Stomach smooth muscle (tissue), 2 donors: ENCODE measurements at regions not wholly inside any gene's neighbourhood (a gene's known extent, or its start where the extent isn't known, plus 50 kb on each side); places are given as distances from the start of the nearest gene placed in this dataset.

Source experiments
- H3K27ac ChIP-seq: one replicate; pipeline ENCODE4 v1.7.0; 2013; ENCODE audit warnings: mild to moderate bottlenecking, low read length, inconsistent platforms
- H3K27me3 ChIP-seq, 2 donors: one replicate each; pipeline ENCODE4 v1.7.0; 2013; ENCODE audit warnings: low read length in 2 of 2; ENCODE audit not compliant: insufficient read depth in 2 of 2, control insufficient read depth in 1 of 2
- H3K36me3 ChIP-seq, 2 donors: one replicate each; pipeline ENCODE4 v1.7.0; 2013; ENCODE audit warnings: low read length in 2 of 2; ENCODE audit not compliant: control insufficient read depth in 2 of 2, insufficient read depth in 2 of 2
- H3K4me1 ChIP-seq: one replicate; pipeline ENCODE4 v1.7.0; 2013; ENCODE audit warnings: low read length; ENCODE audit not compliant: control insufficient read depth, insufficient read depth
- H3K4me3 ChIP-seq, 2 donors: one replicate each; pipeline ENCODE4 v1.7.0; 2013; ENCODE audit warnings: low read length in 2 of 2
- H3K9ac ChIP-seq, 2 donors: one replicate each; pipeline ENCODE4 v1.7.0; 2013; ENCODE audit warnings: low read length in 2 of 2, mild to moderate bottlenecking in 1 of 2
- H3K9me3 ChIP-seq, 2 donors: one replicate each; pipeline ENCODE4 v1.7.0; 2013; ENCODE audit warnings: low read length in 2 of 2; ENCODE audit not compliant: control insufficient read depth in 2 of 2
- donor health status: healthy.
- donor health status: Pancreatic carcinoma.

DNA sequence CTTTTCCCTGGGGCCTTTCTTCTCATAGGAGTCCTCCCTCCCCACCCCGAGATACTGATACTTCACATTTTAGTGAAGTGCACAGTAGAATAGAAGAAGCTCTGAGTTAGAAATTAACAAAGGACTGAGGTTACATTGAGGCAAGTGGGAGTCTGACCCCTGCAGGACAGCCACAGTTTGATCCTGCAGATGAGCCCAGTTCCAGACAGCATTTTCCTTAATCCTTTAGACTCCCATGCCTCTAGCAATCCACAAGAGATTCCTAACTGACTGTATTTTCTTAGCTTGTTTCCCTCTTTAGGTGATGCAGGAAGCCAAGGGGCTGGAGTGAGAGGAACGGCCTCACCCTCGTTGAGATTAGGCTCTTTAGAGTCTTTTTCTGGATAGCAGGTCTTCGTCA is 204.0 kb downstream of the CYRIA start:
- H3K9me3 ChIP-seq = no peaks in the 10 kb centered on the region
- H3K9ac ChIP-seq = no peak overlapping the region
- H3K4me1 ChIP-seq = no peaks in the 10 kb centered on the region
- H3K4me3 ChIP-seq = no peak overlapping the region
- peaks cover 0 to 1% of the 10 kb centered on the region in 2 donors for H3K27me3 ChIP-seq
- no peak overlapping the region for H3K27ac ChIP-seq
- H3K36me3 ChIP-seq = no peaks in the 10 kb centered on the region

DNA sequence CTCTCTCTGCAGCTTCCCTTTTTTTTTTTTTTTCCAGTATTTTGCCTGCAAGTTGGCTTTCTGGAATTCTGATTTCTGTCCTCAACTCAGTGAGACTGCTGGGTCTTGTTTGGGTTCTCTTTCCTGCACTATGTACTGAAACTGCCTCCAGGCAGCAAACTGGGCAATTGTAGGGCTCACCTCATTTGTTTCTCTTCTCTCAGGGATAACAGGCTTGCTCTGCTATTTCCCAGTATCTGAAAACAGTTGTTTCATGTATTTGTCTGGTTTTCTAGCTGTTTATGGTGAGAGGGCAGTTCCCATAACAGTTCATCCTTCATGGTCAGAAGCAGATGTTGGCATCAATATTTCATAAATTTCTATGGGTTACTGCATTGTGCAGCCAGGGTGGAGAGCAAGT is 206.0 kb downstream of the CYRIA start:
- no peak overlapping the region for H3K4me3 ChIP-seq
- no peaks in the 10 kb centered on the region for H3K9me3 ChIP-seq
- H3K9ac ChIP-seq = no peak overlapping the region
- no peaks in the 10 kb centered on the region for H3K27me3 ChIP-seq
- H3K27ac ChIP-seq = no peak overlapping the region
- no peaks in the 10 kb centered on the region for H3K4me1 ChIP-seq
- no peaks in the 10 kb centered on the region for H3K36me3 ChIP-seq

DNA sequence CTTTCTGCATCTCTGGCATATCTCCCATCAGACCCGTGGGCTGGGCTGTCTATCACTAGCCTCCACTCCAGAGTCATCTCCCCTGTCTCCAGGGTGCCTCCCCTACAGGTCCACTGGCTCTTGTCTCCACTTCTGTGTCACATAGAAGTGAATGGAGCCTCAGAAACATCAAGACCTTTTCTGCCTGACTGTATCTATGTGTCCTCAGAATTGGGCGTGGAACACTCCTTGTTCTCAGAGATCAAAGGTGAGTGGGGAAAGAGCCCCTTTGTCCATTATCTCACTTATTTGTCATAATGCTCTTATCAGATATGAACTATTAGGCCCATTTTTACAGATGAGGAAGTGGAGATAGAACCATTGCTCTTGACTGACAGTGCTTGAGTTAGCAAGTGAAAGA is 211.0 kb downstream of the CYRIA start:
- Histone ChIP-seq H3K36me3 (no peaks in the 10 kb centered on the region), H3K4me3 (no peak overlapping the region), H3K9me3 (no peaks in the 10 kb centered on the region), H3K9ac (no peak overlapping the region), H3K4me1 (no peaks in the 10 kb centered on the region), H3K27ac (no peak overlapping the region), H3K27me3 (no peaks in the 10 kb centered on the region)

DNA sequence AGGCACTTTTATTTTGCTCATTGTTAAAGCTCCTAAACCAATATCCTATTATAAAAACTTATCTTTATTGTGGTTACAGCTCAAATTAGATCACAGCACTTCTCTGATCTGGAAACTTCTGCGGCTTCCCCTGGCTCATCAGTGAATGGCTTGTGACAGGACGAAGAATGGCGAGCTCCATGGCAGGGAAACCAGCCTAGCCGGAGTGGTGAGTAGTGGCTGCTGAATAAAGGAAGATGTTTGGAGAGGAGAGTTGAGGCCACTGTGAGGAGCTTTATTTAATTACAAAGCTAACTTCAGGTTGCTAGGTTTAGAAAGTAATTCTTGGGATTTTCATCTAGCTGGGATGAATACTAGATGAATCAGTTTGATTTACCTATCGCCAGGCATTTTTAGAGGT is 213.5 kb downstream of the CYRIA start:
- Histone ChIP-seq H3K9ac (no peak overlapping the region), H3K9me3 (no peaks in the 10 kb centered on the region), H3K27me3 (no peaks in the 10 kb centered on the region), H3K27ac (no peak overlapping the region), H3K36me3 (no peaks in the 10 kb centered on the region), H3K4me3 (no peak overlapping the region), H3K4me1 (no peaks in the 10 kb centered on the region)

DNA sequence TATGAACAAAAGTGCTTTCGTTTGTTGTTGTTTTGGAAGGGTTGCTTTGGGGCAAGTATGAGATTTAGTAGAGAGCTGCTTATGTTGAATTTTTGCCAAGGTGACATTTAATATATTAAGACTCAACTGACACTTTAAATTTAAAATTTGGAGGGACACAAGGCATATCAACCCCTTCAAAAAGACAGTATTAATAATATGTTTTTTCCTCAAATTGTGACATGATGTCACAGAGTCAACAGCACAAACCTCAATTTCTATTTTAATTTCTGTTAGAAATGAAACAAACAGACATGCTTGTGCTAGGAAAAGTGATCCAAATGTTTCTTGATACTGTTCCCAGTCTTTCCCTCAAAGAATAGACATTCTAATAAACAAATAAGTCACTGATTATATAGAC is 218.9 kb downstream of the CYRIA start:
- Histone ChIP-seq H3K4me3 (no peak overlapping the region), H3K27me3 (no peaks in the 10 kb centered on the region), H3K36me3 (no peaks in the 10 kb centered on the region), H3K9me3 (no peaks in the 10 kb centered on the region), H3K4me1 (no peaks in the 10 kb centered on the region), H3K27ac (no peak overlapping the region), H3K9ac (no peak overlapping the region)

DNA sequence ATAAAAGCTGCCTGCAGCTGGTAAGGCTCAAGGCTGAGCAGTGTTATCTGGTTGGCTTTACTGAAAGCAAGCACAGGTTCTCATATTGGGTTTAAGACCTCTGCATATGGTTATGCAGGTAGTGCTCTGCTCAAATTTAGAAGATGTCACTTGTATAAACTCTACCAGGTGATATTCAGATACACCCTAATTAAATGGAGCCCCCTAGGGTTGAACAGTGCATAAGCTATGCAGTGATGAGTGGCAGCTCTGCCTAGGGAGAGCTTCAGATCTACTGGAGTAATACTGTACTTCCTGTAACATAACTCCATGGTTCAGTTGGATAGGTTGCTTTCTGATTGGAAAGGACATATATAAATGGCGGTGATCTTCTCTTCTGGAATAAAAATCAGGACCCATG is 222.7 kb downstream of the CYRIA start:
- no peak overlapping the region for H3K9ac ChIP-seq
- H3K27me3 ChIP-seq = no peaks in the 10 kb centered on the region
- H3K4me3 ChIP-seq = no peak overlapping the region
- no peak overlapping the region for H3K27ac ChIP-seq
- H3K4me1 ChIP-seq = no peaks in the 10 kb centered on the region
- H3K36me3 ChIP-seq = no peaks in the 10 kb centered on the region
- H3K9me3 ChIP-seq = no peaks in the 10 kb centered on the region

DNA sequence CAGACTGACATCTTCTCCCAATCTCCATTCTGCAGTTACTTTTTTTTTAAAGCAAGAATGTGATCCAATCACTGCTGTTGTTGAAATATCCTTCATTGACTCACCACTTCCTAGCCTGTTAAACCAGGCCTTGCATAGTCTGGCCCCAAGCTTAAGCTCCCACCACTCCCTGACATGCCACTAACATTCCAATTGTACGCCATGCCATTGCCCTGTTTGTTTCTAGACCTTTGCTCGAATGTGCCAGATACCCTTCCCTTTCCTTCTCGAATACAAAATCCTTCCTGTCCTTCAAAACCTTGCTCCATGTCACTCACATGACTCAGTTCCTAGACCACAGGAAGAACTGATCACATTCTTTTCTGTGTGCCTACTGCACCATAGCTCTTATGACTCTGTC is 224.2 kb downstream of the CYRIA start:
- Histone ChIP-seq H3K9ac (no peak overlapping the region), H3K4me3 (no peak overlapping the region), H3K27ac (no peak overlapping the region), H3K27me3 (no peaks in the 10 kb centered on the region), H3K36me3 (no peaks in the 10 kb centered on the region), H3K4me1 (no peaks in the 10 kb centered on the region), H3K9me3 (peaks cover 0 to 2% of the 10 kb centered on the region in 2 donors)

DNA sequence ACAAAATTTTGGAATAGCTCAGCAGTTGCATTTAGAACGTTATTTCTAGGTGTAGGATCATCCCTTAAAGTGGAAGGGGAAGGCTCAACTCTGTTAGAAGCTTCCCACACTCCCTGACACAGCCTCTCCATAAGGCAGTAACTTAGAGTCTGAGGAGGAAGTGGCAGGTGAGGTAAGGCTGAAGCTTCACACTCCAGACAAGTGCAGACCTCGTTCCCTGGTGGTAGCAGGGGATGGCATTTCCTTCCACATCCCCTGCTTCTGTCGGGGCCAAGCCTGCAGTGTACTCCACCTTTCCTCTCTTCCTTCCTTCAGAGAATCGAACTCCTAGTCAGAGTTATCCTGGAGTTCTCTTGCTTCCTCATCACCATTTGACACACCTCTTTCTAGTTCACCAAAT is 224.7 kb downstream of the CYRIA start:
- Histone ChIP-seq H3K9ac (no peak overlapping the region), H3K9me3 (peaks cover 0 to 2% of the 10 kb centered on the region in 2 donors)

DNA sequence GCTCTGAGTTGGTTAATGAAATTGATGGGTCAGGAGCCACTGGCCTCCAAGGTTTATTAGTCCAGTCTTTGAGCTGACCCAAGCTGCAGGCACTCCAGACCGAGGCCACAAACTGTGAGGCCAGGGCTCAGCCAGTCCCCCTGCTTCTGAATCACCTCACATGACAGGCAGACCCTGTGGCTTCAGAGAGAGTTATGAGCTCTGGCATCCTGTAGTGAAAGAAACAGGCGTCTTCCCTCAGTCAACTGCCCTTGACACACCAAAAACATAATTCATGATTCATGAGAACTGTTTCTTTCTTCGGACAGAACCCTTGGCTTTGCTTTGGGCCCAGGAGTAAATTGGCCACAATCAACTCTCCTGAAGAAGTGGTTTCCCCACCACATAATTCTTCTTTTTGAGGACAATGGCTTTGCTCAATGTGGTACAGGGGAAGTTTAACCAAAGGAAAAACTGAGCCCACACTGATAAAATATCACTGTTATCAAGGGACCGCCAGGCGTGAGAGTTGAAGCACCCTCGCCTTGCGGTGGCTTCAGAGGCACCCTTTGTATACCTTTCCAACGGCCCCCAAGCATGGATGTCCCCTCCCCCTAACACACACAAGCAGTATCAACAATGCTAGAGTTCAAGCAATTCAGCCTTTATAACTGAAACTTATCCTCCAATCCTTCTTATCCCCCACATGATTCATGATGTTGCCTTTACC is 226.9 kb downstream of the CYRIA start:
- no peak overlapping the region for H3K27ac ChIP-seq
- H3K27me3 ChIP-seq = no peaks in the 10 kb centered on the region
- H3K36me3 ChIP-seq = no peaks in the 10 kb centered on the region
- H3K9ac ChIP-seq = no peak overlapping the region
- H3K4me3 ChIP-seq = no peak overlapping the region
- H3K4me1 ChIP-seq = no peaks in the 10 kb centered on the region
- H3K9me3 ChIP-seq = peaks cover 0 to 2% of the 10 kb centered on the region in 2 donors

More for the DNA sequence above, 224.7 kb downstream of the CYRIA start:
- Histone ChIP-seq H3K27me3 (no peaks in the 10 kb centered on the region), H3K4me3 (no peak overlapping the region), H3K4me1 (no peaks in the 10 kb centered on the region), H3K27ac (no peak overlapping the region), H3K36me3 (no peaks in the 10 kb centered on the region)

DNA sequence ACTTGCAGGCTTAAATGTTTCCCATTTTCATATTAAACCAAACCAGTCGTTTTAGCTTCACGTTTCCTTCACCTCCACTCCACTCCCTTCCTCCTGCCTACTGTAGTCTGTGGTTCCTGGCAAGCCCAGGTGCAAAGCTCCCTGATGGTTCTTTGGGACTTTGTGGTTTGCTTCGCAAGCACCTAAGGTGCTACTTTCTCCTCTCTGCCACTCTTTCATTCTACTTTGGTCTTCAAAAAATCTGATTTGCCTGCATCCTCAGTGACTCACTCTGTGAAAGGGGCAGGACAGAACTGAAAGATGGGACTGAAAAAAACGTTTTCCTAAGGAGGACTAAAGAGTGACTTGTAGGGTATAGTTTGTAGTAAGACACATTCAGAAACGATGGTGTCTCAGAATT is 228.4 kb downstream of the CYRIA start:
- H3K9ac ChIP-seq = no peak overlapping the region
- H3K36me3 ChIP-seq = no peaks in the 10 kb centered on the region
- no peaks in the 10 kb centered on the region for H3K27me3 ChIP-seq
- H3K27ac ChIP-seq = no peak overlapping the region
- no peaks in the 10 kb centered on the region for H3K4me1 ChIP-seq
- H3K9me3 ChIP-seq = peaks cover 0 to 2% of the 10 kb centered on the region in 2 donors
- H3K4me3 ChIP-seq = no peak overlapping the region

DNA sequence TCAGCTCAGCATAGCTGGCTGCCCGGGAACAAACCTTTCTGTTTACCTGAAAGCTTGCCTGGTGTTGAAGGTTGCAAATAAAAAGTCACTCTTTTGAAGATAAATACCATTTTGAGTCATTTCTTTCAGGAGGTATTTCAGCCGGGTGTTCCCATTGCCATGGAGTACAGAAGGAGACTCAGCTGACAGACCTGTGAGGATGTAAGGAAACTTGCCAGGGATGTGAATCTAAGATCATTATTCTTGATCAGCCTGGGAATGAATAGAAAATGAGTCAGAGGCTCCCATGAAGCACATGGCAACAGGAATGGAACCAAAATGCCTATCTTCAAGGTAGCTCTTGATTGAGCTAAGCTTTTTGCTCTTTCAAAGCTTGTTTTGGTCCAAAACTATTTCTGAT is 231.2 kb downstream of the CYRIA start:
- Histone ChIP-seq H3K36me3 (no peaks in the 10 kb centered on the region), H3K27me3 (peaks cover 0 to 2% of the 10 kb centered on the region in 2 donors), H3K27ac (no peak overlapping the region), H3K9me3 (peaks cover 0 to 2% of the 10 kb centered on the region in 2 donors), H3K4me3 (no peak overlapping the region), H3K4me1 (no peaks in the 10 kb centered on the region), H3K9ac (no peak overlapping the region)
